ENCODE measurements at regions not wholly inside any gene's neighbourhood (a gene's known extent, or its start where the extent isn't known, plus 50 kb on each side); places are given as distances from the start of the nearest gene placed in this dataset.

DNA sequence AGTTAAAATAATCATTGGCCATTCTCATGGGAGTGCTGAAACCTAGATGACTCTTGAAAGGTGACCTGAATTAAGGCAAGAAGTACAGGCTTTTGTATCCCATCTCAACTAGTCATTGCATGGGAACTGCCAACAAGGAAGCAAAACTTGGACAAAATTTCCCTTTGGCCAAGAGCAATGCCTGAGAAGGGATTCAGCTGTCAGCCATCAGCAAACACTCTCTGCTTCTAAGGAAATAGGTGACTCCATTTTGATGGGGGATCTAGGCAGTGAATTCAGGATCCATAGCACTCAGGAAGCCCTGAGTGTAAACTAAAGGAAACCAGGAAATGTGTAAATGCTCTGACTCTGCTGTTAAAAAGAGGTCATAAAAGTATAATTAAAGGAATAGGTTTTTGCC is 221.5 kb upstream of the TMEM229A start:
- H3K4me2 ChIP-seq (ENCODE audit: insufficient read depth, low read length) = no peak overlapping the region
- H2AFZ ChIP-seq (ENCODE audit: low read depth, low read length) = no peak overlapping the region
- BruUV-seq (replicated peaks) = no TSS peak
- CTCF ChIA-PET (ENCODE audit: low intra/inter-chr PET ratio) = no interaction called here
- intact Hi-C loops (cut with micrococcal nuclease) (no loop called here), in situ Hi-C loops (cut with MboI) (no loop called here)
- no peak for FAIRE-seq
- no peaks in the 10 kb centered on the region for H3K4me1 ChIP-seq (replicated peaks in 1 of 2; ENCODE audit: control insufficient read depth in 2 of 2, insufficient read depth in 2 of 2, low read length in 2 of 2)
- DNase-seq (ENCODE audit: extremely low read depth in 1 of 4, low spot score in 3 of 4) = no peak
- H3K27ac ChIP-seq (ENCODE audit: extremely low read depth, low read depth, low read length) = no peak overlapping the region
- no peaks in the 10 kb centered on the region for H3K79me2 ChIP-seq (ENCODE audit: control insufficient read depth, insufficient read depth, low read length)
- ATAC-seq = no peak
- POLR2A ChIA-PET = no interaction called here
- H3K27me3 ChIP-seq (ENCODE audit: control insufficient read depth in 2 of 2, insufficient read depth in 2 of 2, low read length in 2 of 2) = no peaks in the 10 kb centered on the region
- H3K9me1 ChIP-seq (ENCODE audit: control insufficient read depth, insufficient read depth, low read length) = no peaks in the 10 kb centered on the region
- H3K9me3 ChIP-seq (replicated peaks; ENCODE audit: control insufficient read depth, insufficient read depth, low read depth, low read length) = no peaks in the 10 kb centered on the region
- no peak overlapping the region for H3K9ac ChIP-seq (ENCODE audit: insufficient read depth in 1 of 2, low read depth in 2 of 2, low read length in 2 of 2)
- no peak overlapping the region for H3K4me3 ChIP-seq
- H3K36me3 ChIP-seq (ENCODE audit: control insufficient read depth, insufficient read depth, low read length) = no peaks in the 10 kb centered on the region
- H4K20me1 ChIP-seq (replicated peaks; ENCODE audit: control insufficient read depth, insufficient read depth, low read length) = no peaks in the 10 kb centered on the region
- no peak for TF ChIP-seq ZNF699 (CRISPR knock-in tag; IDR thresholded peaks at IDR 0.05; ENCODE audit: insufficient replicate concordance)
- no peak for TF ChIP-seq POLR2A (conservative IDR thresholded peaks at IDR 0.05)
- TF ChIP-seq, protein P1, sequence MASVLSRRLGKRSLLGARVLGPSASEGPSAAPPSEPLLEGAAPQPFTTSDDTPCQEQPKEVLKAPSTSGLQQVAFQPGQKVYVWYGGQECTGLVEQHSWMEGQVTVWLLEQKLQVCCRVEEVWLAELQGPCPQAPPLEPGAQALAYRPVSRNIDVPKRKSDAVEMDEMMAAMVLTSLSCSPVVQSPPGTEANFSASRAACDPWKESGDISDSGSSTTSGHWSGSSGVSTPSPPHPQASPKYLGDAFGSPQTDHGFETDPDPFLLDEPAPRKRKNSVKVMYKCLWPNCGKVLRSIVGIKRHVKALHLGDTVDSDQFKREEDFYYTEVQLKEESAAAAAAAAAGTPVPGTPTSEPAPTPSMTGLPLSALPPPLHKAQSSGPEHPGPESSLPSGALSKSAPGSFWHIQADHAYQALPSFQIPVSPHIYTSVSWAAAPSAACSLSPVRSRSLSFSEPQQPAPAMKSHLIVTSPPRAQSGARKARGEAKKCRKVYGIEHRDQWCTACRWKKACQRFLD (CRISPR knock-in tag; IDR thresholded peaks at IDR 0.05) = no peak
- TF ChIP-seq HMG20B (CRISPR knock-in tag; IDR thresholded peaks at IDR 0.05) = no peak
- no peak for TF ChIP-seq JUND (IDR thresholded peaks at IDR 0.05; ENCODE audit: borderline replicate concordance, low read depth, low read length)
- TF ChIP-seq JUND (tag; IDR thresholded peaks at IDR 0.05; ENCODE audit: borderline replicate concordance, low read depth, low read length) = no peak
- TF ChIP-seq MAFK (IDR thresholded peaks at IDR 0.05; ENCODE audit: low read length) = no peak
- no peak for TF ChIP-seq ZNF175 (CRISPR knock-in tag; IDR thresholded peaks at IDR 0.05; ENCODE audit: low read depth)
- TF ChIP-seq HMGN3 (IDR thresholded peaks at IDR 0.05; ENCODE audit: borderline replicate concordance, extremely low read depth, insufficient read length, low read depth, low read length) = no peak
- TF ChIP-seq NONO (IDR thresholded peaks at IDR 0.05; ENCODE audit: low read depth in 2 of 2, low read length in 1 of 2) = no peak
- TF ChIP-seq OTX1 (CRISPR knock-in tag; IDR thresholded peaks at IDR 0.05) = no peak
- no peak for TF ChIP-seq RFX5 (IDR thresholded peaks at IDR 0.05; ENCODE audit: low read depth, low read length)

All from K562 (cell line).